ENCODE measurements at regions not wholly inside any gene's neighbourhood (a gene's known extent, or its start where the extent isn't known, plus 50 kb on each side); places are given as distances from the start of the nearest gene placed in this dataset.

GRCh38 chr13:111927181-111927540, 139.8 kb upstream of the SOX1 start:
- Histone ChIP-seq H3K4me1 (no peaks in the 10 kb centered on the region), H3K36me3 (no peaks in the 10 kb centered on the region), H3K4me3 (ENCODE audit: low read depth, low read length) (no peak overlapping the region), H3K27me3 (peaks cover 75% of the 10 kb centered on the region), H3K9me3 (no peaks in the 10 kb centered on the region; the same call in 1 of the 2 replicates)
- DNase-seq = no peak
- no peak for TF ChIP-seq CTCF (IDR thresholded peaks at IDR 0.05; ENCODE audit: low read depth, low read length)

- Histone ChIP-seq H3K4me1 (no peaks in the 10 kb centered on the region), H3K27me3 (peaks cover 66% of the 10 kb centered on the region), H3K4me3 (ENCODE audit: low read depth, low read length) (no peak overlapping the region), H3K36me3 (no peaks in the 10 kb centered on the region), H3K9me3 (no peaks in the 10 kb centered on the region; the same call in 1 of the 2 replicates)
- DNase-seq = no peak
- no peak for TF ChIP-seq CTCF (IDR thresholded peaks at IDR 0.05; ENCODE audit: low read depth, low read length)
These were observed 137.8 kb upstream of the SOX1 start for GRCh38 chr13:111929036-111929616.

GRCh38 chr13:111936267-111936925, 130.6 kb upstream of the SOX1 start:
- H3K36me3 ChIP-seq = no peaks in the 10 kb centered on the region
- no peaks in the 10 kb centered on the region for H3K9me3 ChIP-seq
- H3K4me3 ChIP-seq (ENCODE audit: low read depth, low read length) = no peak overlapping the region
- no peaks in the 10 kb centered on the region for H3K4me1 ChIP-seq
- peaks cover 39% of the 10 kb centered on the region for H3K27me3 ChIP-seq
- DNase-seq = no peak
- no peak for TF ChIP-seq CTCF (IDR thresholded peaks at IDR 0.05; ENCODE audit: low read depth, low read length)

- no peaks in the 10 kb centered on the region for H3K9me3 ChIP-seq
- peaks cover 39% of the 10 kb centered on the region for H3K27me3 ChIP-seq
- no peak overlapping the region for H3K4me3 ChIP-seq (ENCODE audit: low read depth, low read length)
- no peak for DNase-seq
- H3K4me1 ChIP-seq = no peaks in the 10 kb centered on the region
- TF ChIP-seq CTCF (IDR thresholded peaks at IDR 0.05; ENCODE audit: low read depth, low read length) = no peak
- no peaks in the 10 kb centered on the region for H3K36me3 ChIP-seq
These were observed 129.1 kb upstream of the SOX1 start for GRCh38 chr13:111937777-111938311.

- Histone ChIP-seq H3K27me3 (peaks cover 35% of the 10 kb centered on the region), H3K9me3 (no peaks in the 10 kb centered on the region), H3K36me3 (no peaks in the 10 kb centered on the region), H3K4me3 (ENCODE audit: low read depth, low read length) (no peak overlapping the region), H3K4me1 (no peaks in the 10 kb centered on the region)
- DNase-seq = no peak
- no peak for TF ChIP-seq CTCF (IDR thresholded peaks at IDR 0.05; ENCODE audit: low read depth, low read length)
These were observed 127.9 kb upstream of the SOX1 start for GRCh38 chr13:111938741-111939665.

Data from BE2C (cell line).